Neural cell (in vitro differentiated cells): ENCODE measurements at regions not wholly inside any gene's neighbourhood (a gene's known extent, or its start where the extent isn't known, plus 50 kb on each side); places are given as distances from the start of the nearest gene placed in this dataset.

Experiments
- EP300 ChIP-seq: fragments of 450-650 bp; conservative IDR thresholded peaks from 2 replicates; pipeline ENCODE4 v1.6.1; 2014; ENCODE audit warnings: antibody characterized with exemption, mild to moderate bottlenecking, moderate library complexity; ENCODE audit not compliant: poor library complexity, severe bottlenecking
- EZH2 ChIP-seq: fragments of 200-600, 300-800 bp; shearing (Covaris generic), sonication (generic); IDR thresholded peaks from 2 replicates; pipeline ENCODE4 v1.6.1; 2014; ENCODE audit warnings: antibody characterized with exemption, low read length, borderline replicate concordance, mild to moderate bottlenecking; ENCODE audit not compliant: insufficient read depth, poor library complexity, severe bottlenecking
- MXI1 ChIP-seq: fragments of 450-650 bp; conservative IDR thresholded peaks from 2 replicates; pipeline ENCODE4 v1.6.1; 2014; ENCODE audit warnings: antibody characterized with exemption, mild to moderate bottlenecking; ENCODE audit not compliant: poor library complexity, severe bottlenecking
- POLR2AphosphoS5 ChIP-seq: IDR thresholded peaks from 2 replicates; pipeline ENCODE4 v1.6.1; 2012
- TAF1 ChIP-seq: IDR thresholded peaks from 2 replicates; pipeline ENCODE4 v1.6.1; 2012; ENCODE audit warnings: low read depth
- TF ChIP-seq, protein P1 (sequence below): fragments of 450-650 bp; IDR thresholded peaks from 2 replicates; pipeline ENCODE4 v1.5.1; 2014; ENCODE audit warnings: antibody characterized with exemption, mild to moderate bottlenecking, moderate library complexity; ENCODE audit not compliant: poor library complexity, severe bottlenecking
- TF ChIP-seq, protein P2 (sequence below): IDR thresholded peaks from 2 replicates; pipeline ENCODE4 v1.6.1; 2012; ENCODE audit warnings: borderline replicate concordance

DNA sequence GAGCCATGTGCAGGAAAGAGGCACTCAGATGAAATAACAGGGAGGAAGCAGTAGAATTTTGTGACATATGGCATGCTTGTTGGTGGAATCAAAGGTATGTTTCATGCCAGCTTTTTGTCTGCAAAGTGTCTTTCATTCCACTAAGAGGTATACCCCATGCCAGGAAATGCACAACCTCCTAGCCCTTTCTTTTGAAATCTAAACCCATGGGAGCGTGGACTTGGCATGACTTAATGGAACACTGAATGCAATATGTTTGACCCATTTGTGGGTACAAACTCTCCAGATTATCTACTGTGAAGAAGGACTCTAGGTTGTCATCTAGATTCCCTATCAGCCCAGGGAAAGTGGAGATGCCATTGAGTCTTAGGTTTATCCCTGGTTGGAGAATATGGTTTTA lies 338.3 kb upstream of the TEX13C start:
- TF ChIP-seq, protein P1, sequence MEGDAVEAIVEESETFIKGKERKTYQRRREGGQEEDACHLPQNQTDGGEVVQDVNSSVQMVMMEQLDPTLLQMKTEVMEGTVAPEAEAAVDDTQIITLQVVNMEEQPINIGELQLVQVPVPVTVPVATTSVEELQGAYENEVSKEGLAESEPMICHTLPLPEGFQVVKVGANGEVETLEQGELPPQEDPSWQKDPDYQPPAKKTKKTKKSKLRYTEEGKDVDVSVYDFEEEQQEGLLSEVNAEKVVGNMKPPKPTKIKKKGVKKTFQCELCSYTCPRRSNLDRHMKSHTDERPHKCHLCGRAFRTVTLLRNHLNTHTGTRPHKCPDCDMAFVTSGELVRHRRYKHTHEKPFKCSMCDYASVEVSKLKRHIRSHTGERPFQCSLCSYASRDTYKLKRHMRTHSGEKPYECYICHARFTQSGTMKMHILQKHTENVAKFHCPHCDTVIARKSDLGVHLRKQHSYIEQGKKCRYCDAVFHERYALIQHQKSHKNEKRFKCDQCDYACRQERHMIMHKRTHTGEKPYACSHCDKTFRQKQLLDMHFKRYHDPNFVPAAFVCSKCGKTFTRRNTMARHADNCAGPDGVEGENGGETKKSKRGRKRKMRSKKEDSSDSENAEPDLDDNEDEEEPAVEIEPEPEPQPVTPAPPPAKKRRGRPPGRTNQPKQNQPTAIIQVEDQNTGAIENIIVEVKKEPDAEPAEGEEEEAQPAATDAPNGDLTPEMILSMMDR: no peak
- TF ChIP-seq, protein P2, sequence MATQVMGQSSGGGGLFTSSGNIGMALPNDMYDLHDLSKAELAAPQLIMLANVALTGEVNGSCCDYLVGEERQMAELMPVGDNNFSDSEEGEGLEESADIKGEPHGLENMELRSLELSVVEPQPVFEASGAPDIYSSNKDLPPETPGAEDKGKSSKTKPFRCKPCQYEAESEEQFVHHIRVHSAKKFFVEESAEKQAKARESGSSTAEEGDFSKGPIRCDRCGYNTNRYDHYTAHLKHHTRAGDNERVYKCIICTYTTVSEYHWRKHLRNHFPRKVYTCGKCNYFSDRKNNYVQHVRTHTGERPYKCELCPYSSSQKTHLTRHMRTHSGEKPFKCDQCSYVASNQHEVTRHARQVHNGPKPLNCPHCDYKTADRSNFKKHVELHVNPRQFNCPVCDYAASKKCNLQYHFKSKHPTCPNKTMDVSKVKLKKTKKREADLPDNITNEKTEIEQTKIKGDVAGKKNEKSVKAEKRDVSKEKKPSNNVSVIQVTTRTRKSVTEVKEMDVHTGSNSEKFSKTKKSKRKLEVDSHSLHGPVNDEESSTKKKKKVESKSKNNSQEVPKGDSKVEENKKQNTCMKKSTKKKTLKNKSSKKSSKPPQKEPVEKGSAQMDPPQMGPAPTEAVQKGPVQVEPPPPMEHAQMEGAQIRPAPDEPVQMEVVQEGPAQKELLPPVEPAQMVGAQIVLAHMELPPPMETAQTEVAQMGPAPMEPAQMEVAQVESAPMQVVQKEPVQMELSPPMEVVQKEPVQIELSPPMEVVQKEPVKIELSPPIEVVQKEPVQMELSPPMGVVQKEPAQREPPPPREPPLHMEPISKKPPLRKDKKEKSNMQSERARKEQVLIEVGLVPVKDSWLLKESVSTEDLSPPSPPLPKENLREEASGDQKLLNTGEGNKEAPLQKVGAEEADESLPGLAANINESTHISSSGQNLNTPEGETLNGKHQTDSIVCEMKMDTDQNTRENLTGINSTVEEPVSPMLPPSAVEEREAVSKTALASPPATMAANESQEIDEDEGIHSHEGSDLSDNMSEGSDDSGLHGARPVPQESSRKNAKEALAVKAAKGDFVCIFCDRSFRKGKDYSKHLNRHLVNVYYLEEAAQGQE: no peak
- TF ChIP-seq TAF1 (no peak), EP300 (no peak), POLR2AphosphoS5 (no peak), EZH2 (no peak), MXI1 (no peak)
